ENCODE measurements at regions not wholly inside any gene's neighbourhood (a gene's known extent, or its start where the extent isn't known, plus 50 kb on each side); places are given as distances from the start of the nearest gene placed in this dataset.

GRCh38 chr4:126465341-126465740 is 1150.6 kb downstream of the FAT4 start:
- no peak for TF ChIP-seq EP300 (IDR thresholded peaks at IDR 0.05)
- TF ChIP-seq POLR2AphosphoS5 (IDR thresholded peaks at IDR 0.05), result no peak
- no peak for TF ChIP-seq CTCF (IDR thresholded peaks at IDR 0.05)
- no peak for TF ChIP-seq POLR2A (IDR thresholded peaks at IDR 0.05)
